RCC 7860 (cell line): ENCODE measurements at regions not wholly inside any gene's neighbourhood (a gene's known extent, or its start where the extent isn't known, plus 50 kb on each side); places are given as distances from the start of the nearest gene placed in this dataset.
"Not testable (repeated sequence)": the region's sequence is repeated elsewhere in the genome, so short reads cannot be mapped to it uniquely, and the experiment has no call there.

Experiments used
- DNase-seq: peaks from one replicate; pipeline ENCODE4 v3.0.0-alpha.2; 2015; ENCODE audit warnings: low spot score
- FAIRE-seq: peaks from 2 replicates; lab custom pipeline; 2012; peaks lifted over from hg19 to GRCh38; lab: Jason Lieb, UNC

- FAIRE-seq (no peak), DNase-seq (no peak)
Observed at GRCh38 chr6:86128130-86128814, 485.6 kb upstream of the SYNCRIP start.

- FAIRE-seq = no peak
- no peak for DNase-seq
Observed at GRCh38 chr6:86122086-86122485, 479.4 kb upstream of the SYNCRIP start.

GRCh38 chr6:86118271-86118670, 475.6 kb upstream of the SYNCRIP start:
- DNase-seq (no peak), FAIRE-seq (no peak)

GRCh38 chr6:86107985-86108384, 465.3 kb upstream of the SYNCRIP start:
- no peak for DNase-seq
- FAIRE-seq = no peak

- FAIRE-seq (no peak), DNase-seq (no peak)
Observed at GRCh38 chr6:86087954-86088353, 445.3 kb upstream of the SYNCRIP start.

GRCh38 chr6:86079938-86080337, 437.3 kb upstream of the SYNCRIP start:
- DNase-seq = no peak
- no peak for FAIRE-seq

- DNase-seq = no peak
- FAIRE-seq = no peak
Observed at GRCh38 chr6:86070151-86070550, 427.5 kb upstream of the SYNCRIP start.

GRCh38 chr6:86065002-86065401, 422.3 kb upstream of the SYNCRIP start:
- DNase-seq, FAIRE-seq: not testable (repeated sequence)

GRCh38 chr6:86057293-86057980, 414.8 kb upstream of the SYNCRIP start:
- not testable (repeated sequence) for DNase-seq, FAIRE-seq

- no peak for DNase-seq
- no peak for FAIRE-seq
Observed at GRCh38 chr6:86045038-86045437, 402.4 kb upstream of the SYNCRIP start.

GRCh38 chr6:86042214-86042613, 399.5 kb upstream of the SYNCRIP start:
- DNase-seq = no peak
- no peak for FAIRE-seq

GRCh38 chr6:86031713-86032112, 389.0 kb upstream of the SYNCRIP start:
- FAIRE-seq (no peak), DNase-seq (no peak)

GRCh38 chr6:86030875-86031274, 388.2 kb upstream of the SYNCRIP start:
- DNase-seq (no peak), FAIRE-seq (no peak)

- FAIRE-seq = no peak
Observed at GRCh38 chr6:86028776-86029175, 386.1 kb upstream of the SYNCRIP start.

GRCh38 chr6:86026890-86027289, 384.2 kb upstream of the SYNCRIP start:
- DNase-seq = not testable (repeated sequence)

More at GRCh38 chr6:86028776-86029175, 386.1 kb upstream of the SYNCRIP start:
- DNase-seq = no peak

GRCh38 chr6:86017236-86017635, 374.6 kb upstream of the SYNCRIP start:
- FAIRE-seq (no peak), DNase-seq (no peak)

More at GRCh38 chr6:86026890-86027289, 384.2 kb upstream of the SYNCRIP start:
- FAIRE-seq = not testable (repeated sequence)

- DNase-seq = no peak
- FAIRE-seq = no peak
Observed at GRCh38 chr6:86016567-86016966, 373.9 kb upstream of the SYNCRIP start.

- FAIRE-seq = no peak
Observed at GRCh38 chr6:86016077-86016476, 373.4 kb upstream of the SYNCRIP start.

GRCh38 chr6:86012991-86013390, 370.3 kb upstream of the SYNCRIP start:
- FAIRE-seq, DNase-seq: not testable (repeated sequence)

More at GRCh38 chr6:86016077-86016476, 373.4 kb upstream of the SYNCRIP start:
- no peak for DNase-seq

- FAIRE-seq (no peak), DNase-seq (no peak)
Observed at GRCh38 chr6:86010915-86011786, 368.5 kb upstream of the SYNCRIP start.

- no peak for DNase-seq
- no peak for FAIRE-seq
Observed at GRCh38 chr6:85997206-85997605, 354.5 kb upstream of the SYNCRIP start.
